ENCODE measurements at regions not wholly inside any gene's neighbourhood (a gene's known extent, or its start where the extent isn't known, plus 50 kb on each side); places are given as distances from the start of the nearest gene placed in this dataset.

GRCh38 chr6:81465859-81466258 lies 286.6 kb downstream of the TENT5A start:
- Histone ChIP-seq H3K4me1 (no peaks in the 10 kb centered on the region), H3K9me3 (no peaks in the 10 kb centered on the region), H3K4me3 (no peak overlapping the region), H3K27me3 (no peaks in the 10 kb centered on the region), H3K27ac (no peak overlapping the region), H3K36me3 (no peaks in the 10 kb centered on the region)
- intact Hi-C loops (cut with DNase I; ENCODE audit: low total_unique reads), result no loop called here
- no peak for DNase-seq
- in situ Hi-C loops (cut with MboI; ENCODE audit: low pct_ligation_motif_present in 1 of 4, low pct_unique_long_range_greater_than_20kb in 1 of 4, low sequenced_read_pairs in 3 of 4), result no loop called here
- TF ChIP-seq CTCF (IDR thresholded peaks at IDR 0.05) (peak; percentile 32 to 50 (median 46)), EP300 (IDR thresholded peaks at IDR 0.05; ENCODE audit: low read depth) (no peak)

- TF ChIP-seq POLR2AphosphoS5 (IDR thresholded peaks at IDR 0.05), result no peak
- no peak for TF ChIP-seq EP300 (IDR thresholded peaks at IDR 0.05; ENCODE audit: low read depth)
- TF ChIP-seq CTCF (IDR thresholded peaks at IDR 0.05), result no peak
- no peak for TF ChIP-seq POLR2A (IDR thresholded peaks at IDR 0.05)
- Histone ChIP-seq H3K27ac (no peak overlapping the region), H3K4me1 (no peaks in the 10 kb centered on the region), H3K36me3 (no peaks in the 10 kb centered on the region), H3K4me3 (no peak overlapping the region), H3K9me3 (no peaks in the 10 kb centered on the region), H3K27me3 (no peaks in the 10 kb centered on the region)
- DNase-seq, result no peak
- in situ Hi-C loops (cut with MboI; ENCODE audit: low pct_ligation_motif_present in 1 of 4, low pct_unique_long_range_greater_than_20kb in 1 of 4, low sequenced_read_pairs in 3 of 4) (no loop called here), intact Hi-C loops (cut with DNase I; ENCODE audit: low total_unique reads) (no loop called here)
- WGBS, 2 donors (ENCODE audit: low coverage in 1 of 2), result 72 to 100% methylated on average over 2 of the region's 2 CpGs
These were observed 296.1 kb downstream of the TENT5A start for GRCh38 chr6:81456416-81456815.

DNA sequence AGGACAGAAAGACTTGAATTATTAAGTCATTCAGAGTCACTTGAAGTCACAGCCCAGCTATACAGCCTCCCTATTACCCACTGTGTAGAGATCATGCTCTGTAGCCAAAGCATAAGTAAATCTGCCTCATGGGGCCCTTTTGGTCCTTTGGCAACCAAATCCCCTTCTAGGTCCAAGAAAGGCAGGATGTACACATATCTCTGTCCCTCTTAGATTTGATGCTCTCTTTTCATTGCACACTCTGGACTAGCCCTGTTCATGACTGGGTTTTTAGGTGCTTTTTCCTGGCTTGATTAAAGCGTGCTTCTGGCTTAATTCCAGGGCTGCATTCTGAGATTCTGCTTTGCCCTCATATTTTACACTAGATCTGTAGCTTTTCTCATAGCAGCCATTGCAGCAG lies 296.8 kb downstream of the TENT5A start:
- H3K27me3 ChIP-seq, result no peaks in the 10 kb centered on the region
- intact Hi-C loops (cut with DNase I; ENCODE audit: low total_unique reads) (no loop called here), in situ Hi-C loops (cut with MboI; ENCODE audit: low pct_ligation_motif_present in 1 of 4, low pct_unique_long_range_greater_than_20kb in 1 of 4, low sequenced_read_pairs in 3 of 4) (no loop called here)
- 46 to 60% methylated on average over 1 of the region's 1 CpG for WGBS, 2 donors (ENCODE audit: low coverage in 1 of 2)
- TF ChIP-seq EP300 (IDR thresholded peaks at IDR 0.05; ENCODE audit: low read depth), result no peak
- no peak for TF ChIP-seq POLR2A (IDR thresholded peaks at IDR 0.05)
- TF ChIP-seq POLR2AphosphoS5 (IDR thresholded peaks at IDR 0.05), result no peak
- TF ChIP-seq CTCF (IDR thresholded peaks at IDR 0.05), result no peak
- no peaks in the 10 kb centered on the region for H3K4me1 ChIP-seq
- no peaks in the 10 kb centered on the region for H3K9me3 ChIP-seq
- no peak overlapping the region for H3K27ac ChIP-seq
- no peak for DNase-seq
- no peak overlapping the region for H3K4me3 ChIP-seq
- no peaks in the 10 kb centered on the region for H3K36me3 ChIP-seq

DNA sequence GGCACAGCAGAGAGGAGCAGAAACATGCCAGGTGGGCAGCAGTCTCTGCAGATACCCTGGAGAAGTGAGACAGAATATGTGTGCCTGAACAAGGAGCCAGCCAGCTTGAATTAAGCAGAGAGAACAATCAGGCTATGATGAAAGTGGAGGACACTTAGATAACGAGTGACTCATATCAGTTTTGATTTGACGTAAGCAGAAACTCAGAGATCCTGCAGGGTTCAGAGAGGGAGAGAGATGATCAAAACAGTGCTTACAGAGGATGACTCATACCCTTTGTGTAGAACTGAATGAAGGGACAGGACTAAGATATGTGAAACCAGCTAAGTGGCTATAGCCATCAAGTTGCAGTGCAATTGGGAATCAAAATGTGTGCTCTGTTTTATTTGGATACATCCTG lies 300.7 kb downstream of the TENT5A start:
- no peaks in the 10 kb centered on the region for H3K4me1 ChIP-seq
- DNase-seq, result no peak
- no peak overlapping the region for H3K4me3 ChIP-seq
- TF ChIP-seq POLR2AphosphoS5 (IDR thresholded peaks at IDR 0.05) (no peak), POLR2A (IDR thresholded peaks at IDR 0.05) (no peak), EP300 (IDR thresholded peaks at IDR 0.05; ENCODE audit: low read depth) (no peak), CTCF (IDR thresholded peaks at IDR 0.05) (no peak)
- no peaks in the 10 kb centered on the region for H3K9me3 ChIP-seq
- WGBS, 2 donors (ENCODE audit: low coverage in 1 of 2), result 31 to 54% methylated on average over 2 of the region's 2 CpGs
- H3K36me3 ChIP-seq, result no peaks in the 10 kb centered on the region
- no peaks in the 10 kb centered on the region for H3K27me3 ChIP-seq
- intact Hi-C loops (cut with DNase I; ENCODE audit: low total_unique reads) (no loop called here), in situ Hi-C loops (cut with MboI; ENCODE audit: low pct_ligation_motif_present in 1 of 4, low pct_unique_long_range_greater_than_20kb in 1 of 4, low sequenced_read_pairs in 3 of 4) (no loop called here)
- no peak overlapping the region for H3K27ac ChIP-seq

All from transverse colon (tissue), 4 donors.